Stimulated activated CD8-positive, alpha-beta memory T cell treated with anti-CD3 and anti-CD28 coated beads, Interleukin-12 subunit alpha, Interleukin-12 subunit beta, amount 100 ng/mL, for 24 hours (primary cell): ENCODE measurements at regions not wholly inside any gene's neighbourhood (a gene's known extent, or its start where the extent isn't known, plus 50 kb on each side); places are given as distances from the start of the nearest gene placed in this dataset.
"Not testable (repeated sequence)": the region's sequence is repeated elsewhere in the genome, so short reads cannot be mapped to it uniquely, and the experiment has no call there.

Experiments used
- DNase-seq: peaks from one replicate; pipeline ENCODE4 v3.0.0-alpha.2; 2020; ENCODE audit errors: extremely low read depth

GRCh38 chr3:66842761-66843464, 155.2 kb upstream of the KBTBD8 start:
- not testable (repeated sequence) for DNase-seq

- no peak for DNase-seq
Measured at GRCh38 chr3:66851894-66852613, 146.1 kb upstream of the KBTBD8 start.

GRCh38 chr3:66854601-66855151, 143.4 kb upstream of the KBTBD8 start:
- no peak for DNase-seq

GRCh38 chr3:66856533-66856932, 141.6 kb upstream of the KBTBD8 start:
- no peak for DNase-seq

GRCh38 chr3:66858656-66859381, 139.3 kb upstream of the KBTBD8 start:
- DNase-seq, result no peak

- no peak for DNase-seq
Measured at GRCh38 chr3:66860771-66861170, 137.3 kb upstream of the KBTBD8 start.

GRCh38 chr3:66863205-66864111, 134.6 kb upstream of the KBTBD8 start:
- DNase-seq, result no peak

GRCh38 chr3:66884659-66885058, 113.4 kb upstream of the KBTBD8 start:
- DNase-seq, result no peak

GRCh38 chr3:66885326-66886000, 112.6 kb upstream of the KBTBD8 start:
- DNase-seq, result no peak

- no peak for DNase-seq
Measured at GRCh38 chr3:66889750-66890494, 108.2 kb upstream of the KBTBD8 start.

GRCh38 chr3:66898155-66898554, 100.0 kb upstream of the KBTBD8 start:
- DNase-seq, result no peak

GRCh38 chr3:66904336-66904735, 93.8 kb upstream of the KBTBD8 start:
- no peak for DNase-seq

GRCh38 chr3:66904831-66905493, 93.1 kb upstream of the KBTBD8 start:
- DNase-seq, result no peak

GRCh38 chr3:66907136-66907535, 91.0 kb upstream of the KBTBD8 start:
- DNase-seq, result no peak

- no peak for DNase-seq
Measured at GRCh38 chr3:66910266-66911055, 87.6 kb upstream of the KBTBD8 start.

GRCh38 chr3:66912306-66912705, 85.8 kb upstream of the KBTBD8 start:
- DNase-seq, result no peak

- DNase-seq, result no peak
Measured at GRCh38 chr3:66922058-66922457, 76.0 kb upstream of the KBTBD8 start.

GRCh38 chr3:66923969-66924368, 74.1 kb upstream of the KBTBD8 start:
- no peak for DNase-seq

- DNase-seq, result no peak
Measured at GRCh38 chr3:66928252-66928651, 69.9 kb upstream of the KBTBD8 start.
